Caco-2 (cell line): ENCODE measurements at regions not wholly inside any gene's neighbourhood (a gene's known extent, or its start where the extent isn't known, plus 50 kb on each side); places are given as distances from the start of the nearest gene placed in this dataset.

Experiments
- BruUV-seq: library from RNA; stranded (reverse); fragments of 400-500 nt; replicated peaks from 2 replicates; lab custom pipeline; 2021; lab: Mats Ljungman, UMichigan
- CTCF ChIA-PET: fragments of 300-600 bp; sonication (Branson Sonifier 250); formaldehyde crosslinking; loops from one replicate; lab custom pipeline; 2022; ENCODE audit warnings: antibody characterized with exemption; lab: Charles Lee
- POLR2A ChIA-PET: fragments of 300-600 bp; sonication (Branson Sonifier 250); formaldehyde crosslinking; loops from one replicate; lab custom pipeline; 2022; ENCODE audit warnings: antibody characterized with exemption; lab: Charles Lee
- DNase-seq, 2 experiments: peaks; one replicate each; pipeline versions ENCODE4 v3.0.0 to v3.0.0-alpha.2; 2020 to 2022
- H3K27me3 ChIP-seq: replicated peaks from 2 replicates; pipeline ENCODE4 v1.6.0; 2011; ENCODE audit warnings: low read length; ENCODE audit not compliant: control insufficient read depth, insufficient read depth
- H3K36me3 ChIP-seq: 2 replicates; pipeline ENCODE4 v1.5.1; 2011; ENCODE audit warnings: low read length; ENCODE audit not compliant: control insufficient read depth, insufficient read depth
- H3K4me1 ChIP-seq: fragments of 250-450 bp; sonication (Bioruptor Pico); 2 replicates; pipeline ENCODE4 v1.5.1; 2020; ENCODE audit warnings: mild to moderate bottlenecking
- H3K4me3 ChIP-seq: 2 replicates; pipeline ENCODE4 v1.5.1; 2011; ENCODE audit warnings: low read depth, mild to moderate bottlenecking, control low read depth, low read length
- H3K9me3 ChIP-seq: fragments of 250-450 bp; sonication (Bioruptor Pico); 2 replicates; pipeline ENCODE4 v1.5.1; 2020; ENCODE audit warnings: mild to moderate bottlenecking, moderate library complexity
- H3K27ac Mint-ChIP-seq: one replicate; pipeline ENCODE4 v1.8.0; 2022; ENCODE audit warnings: mixed read lengths; ENCODE audit not compliant: unreplicated experiment
- H3K27me3 Mint-ChIP-seq: one replicate; pipeline ENCODE4 v1.8.0; 2022; ENCODE audit warnings: mixed read lengths; ENCODE audit not compliant: insufficient read depth, unreplicated experiment
- H3K36me3 Mint-ChIP-seq: one replicate; pipeline ENCODE4 v1.8.0; 2022; ENCODE audit warnings: mild to moderate bottlenecking, mixed read lengths; ENCODE audit not compliant: insufficient read depth, unreplicated experiment
- H3K4me1 Mint-ChIP-seq: one replicate; pipeline ENCODE4 v1.8.0; 2022; ENCODE audit warnings: low read depth, mixed read lengths; ENCODE audit not compliant: unreplicated experiment
- H3K4me3 Mint-ChIP-seq: one replicate; pipeline ENCODE4 v1.8.0; 2022; ENCODE audit warnings: mild to moderate bottlenecking, moderate library complexity, mixed read lengths; ENCODE audit not compliant: unreplicated experiment
- H3K9me3 Mint-ChIP-seq: one replicate; pipeline ENCODE4 v1.8.0; 2022; ENCODE audit warnings: mixed read lengths; ENCODE audit not compliant: unreplicated experiment
- intact Hi-C: fragments of 100-400 bp; cut with micrococcal nuclease; formaldehyde crosslinking; loops from one replicate; pipeline ENCODE4 v1.10.0; 2022; ENCODE audit not compliant: unreplicated experiment
- TF ChIP-seq, protein P1 (sequence below), 2 experiments: fragments of 200-600 bp in 1 of 2; IDR thresholded peaks; 1 replicate in 1 of 2; 2 replicates in 1 of 2; pipeline versions ENCODE4 v1.5.1 to v1.8.0; 2011 to 2022; ENCODE audit warnings: antibody characterized with exemption in 1 of 2, control low read depth in 1 of 2, inconsistent platforms in 1 of 2, low read depth in 1 of 2, low read length in 1 of 2, mild to moderate bottlenecking in 1 of 2, moderate library complexity in 1 of 2; ENCODE audit not compliant: insufficient read depth in 1 of 2, severe bottlenecking in 1 of 2, unreplicated experiment in 1 of 2

DNA sequence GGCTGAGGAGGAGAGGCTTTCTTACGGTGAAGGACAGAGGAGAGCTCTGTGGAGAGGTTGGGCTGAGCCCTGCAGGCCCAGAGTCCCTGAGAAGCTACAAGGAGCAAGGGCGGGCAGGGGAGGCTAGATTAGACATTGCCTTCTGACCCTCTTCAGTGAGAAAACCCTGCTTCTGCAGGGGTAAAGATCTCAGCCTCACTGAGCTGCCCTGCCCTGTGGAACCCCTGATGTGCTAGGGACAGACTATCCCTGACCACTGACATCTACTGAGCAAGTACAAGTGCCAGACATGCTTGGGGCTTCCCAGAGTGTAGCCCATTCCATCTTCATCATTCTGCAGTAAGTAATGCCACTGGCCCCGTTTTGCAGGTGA is 111.5 kb downstream of the CYP26B1 start:
- Mint-ChIP-seq H3K36me3 (no peaks in the 10 kb centered on the region), H3K9me3 (no peaks in the 10 kb centered on the region), H3K4me3 (no peak overlapping the region), H3K27me3 (peaks cover 3% of the 10 kb centered on the region), H3K4me1 (no peaks in the 10 kb centered on the region), H3K27ac (no peak overlapping the region)
- no TSS peak for BruUV-seq
- H3K4me1 ChIP-seq: 0 out of 2 replicates have a peak, but pooled peaks cover 4% of the 10 kb centered on the region
- POLR2A ChIA-PET: no interaction called here
- intact Hi-C loops: no loop called here
- CTCF ChIA-PET: interaction anchor here (0.8 kb wide), 1 partner anchor 116 kb away, joined by 4 read pairs; no protein-coding TSS in a partner anchor
- H3K27me3 ChIP-seq: no peaks in the 10 kb centered on the region
- H3K9me3 ChIP-seq: no peaks in the 10 kb centered on the region
- H3K4me3 ChIP-seq: no peak overlapping the region
- no peak for DNase-seq
- TF ChIP-seq, protein P1, sequence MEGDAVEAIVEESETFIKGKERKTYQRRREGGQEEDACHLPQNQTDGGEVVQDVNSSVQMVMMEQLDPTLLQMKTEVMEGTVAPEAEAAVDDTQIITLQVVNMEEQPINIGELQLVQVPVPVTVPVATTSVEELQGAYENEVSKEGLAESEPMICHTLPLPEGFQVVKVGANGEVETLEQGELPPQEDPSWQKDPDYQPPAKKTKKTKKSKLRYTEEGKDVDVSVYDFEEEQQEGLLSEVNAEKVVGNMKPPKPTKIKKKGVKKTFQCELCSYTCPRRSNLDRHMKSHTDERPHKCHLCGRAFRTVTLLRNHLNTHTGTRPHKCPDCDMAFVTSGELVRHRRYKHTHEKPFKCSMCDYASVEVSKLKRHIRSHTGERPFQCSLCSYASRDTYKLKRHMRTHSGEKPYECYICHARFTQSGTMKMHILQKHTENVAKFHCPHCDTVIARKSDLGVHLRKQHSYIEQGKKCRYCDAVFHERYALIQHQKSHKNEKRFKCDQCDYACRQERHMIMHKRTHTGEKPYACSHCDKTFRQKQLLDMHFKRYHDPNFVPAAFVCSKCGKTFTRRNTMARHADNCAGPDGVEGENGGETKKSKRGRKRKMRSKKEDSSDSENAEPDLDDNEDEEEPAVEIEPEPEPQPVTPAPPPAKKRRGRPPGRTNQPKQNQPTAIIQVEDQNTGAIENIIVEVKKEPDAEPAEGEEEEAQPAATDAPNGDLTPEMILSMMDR (IDR thresholded peaks at IDR 0.05; ENCODE audit: insufficient read depth in 1 of 2, low read depth in 1 of 2, low read length in 1 of 2, severe bottlenecking in 1 of 2, unreplicated experiment in 1 of 2): no peak
- H3K36me3 ChIP-seq: no peaks in the 10 kb centered on the region

DNA sequence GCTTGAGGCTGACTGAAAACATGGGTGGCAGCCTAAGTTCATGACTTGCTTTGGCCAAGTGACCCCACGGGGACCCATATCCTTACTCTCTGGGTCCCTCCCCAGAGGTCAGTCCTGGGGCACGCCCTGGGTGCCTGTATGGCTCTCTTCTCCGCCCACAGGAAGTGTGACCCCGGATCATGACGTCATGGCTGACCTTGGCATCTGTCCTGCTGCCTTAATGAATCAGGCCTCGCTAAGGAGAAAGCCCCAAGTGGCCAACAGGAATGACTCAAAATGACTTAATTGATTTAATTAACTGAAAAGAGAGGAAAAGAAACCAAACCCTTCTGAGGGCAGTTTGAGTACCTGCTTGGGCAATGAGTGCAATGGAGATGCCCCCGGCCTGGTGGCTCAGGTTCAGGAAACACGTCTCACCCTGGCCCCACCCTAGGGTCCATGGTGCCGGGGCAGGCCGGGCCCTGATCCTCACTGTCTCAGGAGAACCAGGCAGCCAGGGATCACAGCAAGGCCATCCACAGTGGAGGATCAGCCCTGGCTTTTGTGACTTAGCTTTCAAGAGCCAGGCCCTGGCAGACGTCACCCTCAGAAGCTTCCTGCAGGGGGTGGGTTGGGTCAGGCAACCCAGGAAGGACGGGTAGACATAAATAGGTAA is 112.0 kb downstream of the CYP26B1 start:
- CTCF ChIA-PET: interaction anchor here (0.5 to 0.8 kb wide), 2 partner anchors 69 to 117 kb away, joined by 3 to 4 read pairs; no protein-coding TSS in a partner anchor

DNA sequence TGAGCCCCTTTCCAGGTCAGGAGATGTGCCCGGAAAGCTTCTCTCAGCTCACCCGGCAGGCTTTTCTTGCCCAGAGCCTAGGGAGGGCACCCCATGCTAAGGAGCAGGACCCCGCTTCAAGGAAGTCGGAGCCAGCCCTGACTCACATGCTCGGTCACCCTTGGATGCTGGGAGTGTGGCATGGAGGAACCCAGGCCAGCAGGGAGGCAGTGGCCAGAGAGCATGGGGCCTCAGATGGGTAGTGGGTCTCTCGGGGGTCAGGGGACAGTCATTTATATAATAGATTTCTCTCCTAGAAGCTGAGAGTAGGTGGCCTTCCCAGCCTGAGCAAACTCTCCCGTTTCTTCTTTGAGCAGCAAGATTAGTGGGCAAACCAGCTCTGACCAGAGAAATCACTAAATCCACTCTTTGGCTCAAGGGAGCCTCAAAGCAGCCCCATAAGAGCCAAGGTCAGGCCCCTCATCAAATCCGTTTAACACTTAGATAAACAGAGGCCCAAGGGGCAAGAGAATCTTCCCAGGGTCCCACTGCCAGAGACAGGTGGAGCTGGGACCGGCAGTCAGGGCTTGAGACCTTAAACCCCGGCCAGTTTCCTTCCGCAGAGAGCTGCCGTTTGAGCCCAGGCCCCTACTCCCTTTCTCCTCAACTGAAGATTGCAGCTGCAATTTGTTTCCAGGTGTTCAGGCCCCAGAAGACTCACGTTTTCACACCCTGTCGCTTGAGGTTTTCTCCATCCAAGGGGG is 113.1 kb downstream of the CYP26B1 start:
- Mint-ChIP-seq H3K9me3 (no peaks in the 10 kb centered on the region), H3K27ac (no peak overlapping the region), H3K36me3 (no peaks in the 10 kb centered on the region), H3K27me3 (no peaks in the 10 kb centered on the region), H3K4me1 (no peaks in the 10 kb centered on the region), H3K4me3 (no peak overlapping the region)
- POLR2A ChIA-PET: no interaction called here
- Histone ChIP-seq H3K4me1 (0 out of 2 replicates have a peak, but pooled peaks cover 4% of the 10 kb centered on the region), H3K4me3 (no peak overlapping the region), H3K9me3 (no peaks in the 10 kb centered on the region), H3K27me3 (no peaks in the 10 kb centered on the region), H3K36me3 (no peaks in the 10 kb centered on the region)
- no TSS peak for BruUV-seq
- CTCF ChIA-PET: no interaction called here
- DNase-seq: no peak
- intact Hi-C loops: no loop called here
- TF ChIP-seq, protein P1 (IDR thresholded peaks at IDR 0.05; ENCODE audit: insufficient read depth in 1 of 2, low read depth in 1 of 2, low read length in 1 of 2, severe bottlenecking in 1 of 2, unreplicated experiment in 1 of 2): no peak

More for the DNA sequence above, 112.0 kb downstream of the CYP26B1 start:
- no TSS peak for BruUV-seq
- H3K4me1 ChIP-seq: 0 out of 2 replicates have a peak, but pooled peaks cover 4% of the 10 kb centered on the region
- Mint-ChIP-seq H3K4me1 (no peaks in the 10 kb centered on the region), H3K4me3 (no peak overlapping the region), H3K36me3 (no peaks in the 10 kb centered on the region), H3K9me3 (no peaks in the 10 kb centered on the region), H3K27ac (no peak overlapping the region), H3K27me3 (peaks cover under 1% of the 10 kb centered on the region)
- no peak for DNase-seq
- H3K9me3 ChIP-seq: no peaks in the 10 kb centered on the region
- POLR2A ChIA-PET: no interaction called here
- TF ChIP-seq, protein P1 (IDR thresholded peaks at IDR 0.05; ENCODE audit: insufficient read depth in 1 of 2, low read depth in 1 of 2, low read length in 1 of 2, severe bottlenecking in 1 of 2, unreplicated experiment in 1 of 2): no peak
- intact Hi-C loops: no loop called here
- H3K36me3 ChIP-seq: no peaks in the 10 kb centered on the region
- no peaks in the 10 kb centered on the region for H3K27me3 ChIP-seq
- no peak overlapping the region for H3K4me3 ChIP-seq
